SK-N-SH treated with all-trans-retinoic acid at 6 μM for 48 hours (cell line): ENCODE measurements at regions not wholly inside any gene's neighbourhood (a gene's known extent, or its start where the extent isn't known, plus 50 kb on each side); places are given as distances from the start of the nearest gene placed in this dataset.

Experiments used
- CSDC2 ChIP-seq: fragments of 250-450 bp; sonication (Bioruptor Pico); IDR thresholded peaks from 2 replicates; pipeline ENCODE4 v1.5.0; 2020; ENCODE audit warnings: mild to moderate bottlenecking, moderate library complexity
- GLIS3 ChIP-seq: fragments of 250-450 bp; sonication (Bioruptor Pico); IDR thresholded peaks from 2 replicates; pipeline ENCODE4 v1.5.0; 2020; ENCODE audit warnings: mild to moderate bottlenecking, moderate library complexity
- OSR1 ChIP-seq: fragments of 250-450 bp; sonication (Bioruptor Pico); IDR thresholded peaks from 2 replicates; pipeline ENCODE4 v1.8.0; 2022; ENCODE audit warnings: moderate library complexity, mild to moderate bottlenecking, inconsistent platforms
- PPARA ChIP-seq: fragments of 250-450 bp; sonication (Bioruptor Pico); IDR thresholded peaks from 2 replicates; pipeline ENCODE4 v1.5.0; 2020; ENCODE audit warnings: mild to moderate bottlenecking, borderline replicate concordance
- TCF4 ChIP-seq: fragments of 250-450 bp; sonication (Bioruptor Pico); IDR thresholded peaks from 2 replicates; pipeline ENCODE4 v1.8.0; 2021; ENCODE audit warnings: mild to moderate bottlenecking, moderate library complexity, borderline replicate concordance
- ZFP3 ChIP-seq: fragments of 250-450 bp; sonication (Bioruptor Pico); IDR thresholded peaks from 2 replicates; pipeline ENCODE4 v1.5.0; 2020; ENCODE audit warnings: mild to moderate bottlenecking, moderate library complexity
- ZNF8 ChIP-seq: fragments of 450-650 bp; formaldehyde crosslinking; IDR thresholded peaks from 2 replicates; pipeline ENCODE4 v1.5.0; 2020; ENCODE audit warnings: mild to moderate bottlenecking, moderate library complexity
- TF ChIP-seq, protein P1 (sequence below): fragments of 250-450 bp; sonication (Bioruptor Pico); IDR thresholded peaks from 2 replicates; pipeline ENCODE4 v1.5.1; 2020; ENCODE audit warnings: low read depth, mild to moderate bottlenecking, moderate library complexity
- TF ChIP-seq, protein P2 (sequence below): fragments of 250-450 bp; sonication (Bioruptor Pico); IDR thresholded peaks from 2 replicates; pipeline ENCODE4 v1.8.0; 2020; ENCODE audit warnings: mild to moderate bottlenecking, moderate library complexity, borderline replicate concordance
- TF ChIP-seq, protein P3 (sequence below): fragments of 250-450 bp; sonication (Bioruptor Pico); IDR thresholded peaks from 2 replicates; pipeline ENCODE4 v1.5.0; 2020; ENCODE audit warnings: mild to moderate bottlenecking, moderate library complexity

DNA sequence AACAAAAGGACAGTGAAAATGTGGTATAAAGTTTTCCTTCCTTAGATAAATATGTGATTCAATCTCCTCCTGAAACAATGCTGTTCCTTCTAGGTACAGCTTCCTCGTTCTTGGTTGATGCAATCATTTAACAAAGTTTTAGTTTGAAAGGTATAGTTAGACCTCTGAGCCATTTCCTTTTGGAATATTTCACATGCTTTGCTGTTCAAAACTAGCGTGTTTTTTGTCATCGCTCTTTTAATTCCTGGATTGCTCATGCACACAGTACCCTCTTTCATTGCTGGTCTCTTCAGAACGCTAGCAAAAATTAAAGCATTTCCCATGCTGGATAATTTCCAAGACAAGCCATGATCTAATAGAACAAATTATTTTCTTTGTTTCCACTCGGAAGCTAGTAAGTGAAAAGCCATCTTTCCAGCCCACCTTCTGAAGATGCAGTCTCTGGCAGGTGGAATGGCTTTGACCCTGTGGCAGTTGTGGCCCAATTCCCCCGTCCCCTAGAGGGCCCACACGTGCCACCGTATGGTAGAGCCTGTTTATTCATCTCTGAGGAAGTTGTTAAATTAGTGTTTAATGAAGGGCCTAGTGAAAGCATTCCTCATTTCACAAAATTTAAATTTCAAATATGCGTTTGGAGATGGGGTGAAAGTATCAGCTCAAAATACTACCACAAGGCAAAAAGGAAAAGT is 1040.6 kb upstream of the SLC10A2 start:
- no peak for TF ChIP-seq ZNF8 (CRISPR knock-in tag)
- TF ChIP-seq CSDC2: no peak
- no peak for TF ChIP-seq OSR1
- TF ChIP-seq, protein P1, sequence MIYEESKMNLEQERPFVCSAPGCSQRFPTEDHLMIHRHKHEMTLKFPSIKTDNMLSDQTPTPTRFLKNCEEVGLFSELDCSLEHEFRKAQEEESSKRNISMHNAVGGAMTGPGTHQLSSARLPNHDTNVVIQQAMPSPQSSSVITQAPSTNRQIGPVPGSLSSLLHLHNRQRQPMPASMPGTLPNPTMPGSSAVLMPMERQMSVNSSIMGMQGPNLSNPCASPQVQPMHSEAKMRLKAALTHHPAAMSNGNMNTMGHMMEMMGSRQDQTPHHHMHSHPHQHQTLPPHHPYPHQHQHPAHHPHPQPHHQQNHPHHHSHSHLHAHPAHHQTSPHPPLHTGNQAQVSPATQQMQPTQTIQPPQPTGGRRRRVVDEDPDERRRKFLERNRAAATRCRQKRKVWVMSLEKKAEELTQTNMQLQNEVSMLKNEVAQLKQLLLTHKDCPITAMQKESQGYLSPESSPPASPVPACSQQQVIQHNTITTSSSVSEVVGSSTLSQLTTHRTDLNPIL: peak; percentile 28; the same call in 1 of the 2 replicates
- TF ChIP-seq, protein P2, sequence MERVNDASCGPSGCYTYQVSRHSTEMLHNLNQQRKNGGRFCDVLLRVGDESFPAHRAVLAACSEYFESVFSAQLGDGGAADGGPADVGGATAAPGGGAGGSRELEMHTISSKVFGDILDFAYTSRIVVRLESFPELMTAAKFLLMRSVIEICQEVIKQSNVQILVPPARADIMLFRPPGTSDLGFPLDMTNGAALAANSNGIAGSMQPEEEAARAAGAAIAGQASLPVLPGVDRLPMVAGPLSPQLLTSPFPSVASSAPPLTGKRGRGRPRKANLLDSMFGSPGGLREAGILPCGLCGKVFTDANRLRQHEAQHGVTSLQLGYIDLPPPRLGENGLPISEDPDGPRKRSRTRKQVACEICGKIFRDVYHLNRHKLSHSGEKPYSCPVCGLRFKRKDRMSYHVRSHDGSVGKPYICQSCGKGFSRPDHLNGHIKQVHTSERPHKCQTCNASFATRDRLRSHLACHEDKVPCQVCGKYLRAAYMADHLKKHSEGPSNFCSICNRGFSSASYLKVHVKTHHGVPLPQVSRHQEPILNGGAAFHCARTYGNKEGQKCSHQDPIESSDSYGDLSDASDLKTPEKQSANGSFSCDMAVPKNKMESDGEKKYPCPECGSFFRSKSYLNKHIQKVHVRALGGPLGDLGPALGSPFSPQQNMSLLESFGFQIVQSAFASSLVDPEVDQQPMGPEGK (CRISPR knock-in tag): no peak
- TF ChIP-seq GLIS3 (CRISPR knock-in tag): no peak
- TF ChIP-seq PPARA (CRISPR knock-in tag): no peak
- TF ChIP-seq ZFP3 (CRISPR knock-in tag): no peak
- no peak for TF ChIP-seq TCF4 (CRISPR knock-in tag)
- TF ChIP-seq, protein P3, sequence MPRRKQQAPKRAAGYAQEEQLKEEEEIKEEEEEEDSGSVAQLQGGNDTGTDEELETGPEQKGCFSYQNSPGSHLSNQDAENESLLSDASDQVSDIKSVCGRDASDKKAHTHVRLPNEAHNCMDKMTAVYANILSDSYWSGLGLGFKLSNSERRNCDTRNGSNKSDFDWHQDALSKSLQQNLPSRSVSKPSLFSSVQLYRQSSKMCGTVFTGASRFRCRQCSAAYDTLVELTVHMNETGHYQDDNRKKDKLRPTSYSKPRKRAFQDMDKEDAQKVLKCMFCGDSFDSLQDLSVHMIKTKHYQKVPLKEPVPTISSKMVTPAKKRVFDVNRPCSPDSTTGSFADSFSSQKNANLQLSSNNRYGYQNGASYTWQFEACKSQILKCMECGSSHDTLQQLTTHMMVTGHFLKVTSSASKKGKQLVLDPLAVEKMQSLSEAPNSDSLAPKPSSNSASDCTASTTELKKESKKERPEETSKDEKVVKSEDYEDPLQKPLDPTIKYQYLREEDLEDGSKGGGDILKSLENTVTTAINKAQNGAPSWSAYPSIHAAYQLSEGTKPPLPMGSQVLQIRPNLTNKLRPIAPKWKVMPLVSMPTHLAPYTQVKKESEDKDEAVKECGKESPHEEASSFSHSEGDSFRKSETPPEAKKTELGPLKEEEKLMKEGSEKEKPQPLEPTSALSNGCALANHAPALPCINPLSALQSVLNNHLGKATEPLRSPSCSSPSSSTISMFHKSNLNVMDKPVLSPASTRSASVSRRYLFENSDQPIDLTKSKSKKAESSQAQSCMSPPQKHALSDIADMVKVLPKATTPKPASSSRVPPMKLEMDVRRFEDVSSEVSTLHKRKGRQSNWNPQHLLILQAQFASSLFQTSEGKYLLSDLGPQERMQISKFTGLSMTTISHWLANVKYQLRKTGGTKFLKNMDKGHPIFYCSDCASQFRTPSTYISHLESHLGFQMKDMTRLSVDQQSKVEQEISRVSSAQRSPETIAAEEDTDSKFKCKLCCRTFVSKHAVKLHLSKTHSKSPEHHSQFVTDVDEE (CRISPR knock-in tag): no peak
